Upper lobe of left lung (tissue), 4 donors: ENCODE measurements at regions not wholly inside any gene's neighbourhood (a gene's known extent, or its start where the extent isn't known, plus 50 kb on each side); places are given as distances from the start of the nearest gene placed in this dataset.

Source experiments
- POLR2AphosphoS5 ChIP-seq, 2 donors: sonication (generic); formaldehyde crosslinking; IDR thresholded peaks; one replicate each; pipeline ENCODE4 v1.5.1; 2017; ENCODE audit warnings: antibody characterized with exemption in 2 of 2
- TF ChIP-seq, protein P1 (sequence below), 6 experiments: fragments of 450-650 bp in 4 of 6; fragments of 200-600 bp in 2 of 6; sonication (generic) in 2 of 6; IDR thresholded peaks; one replicate each; pipeline ENCODE4 v1.5.1; 2016 to 2019; ENCODE audit warnings: antibody characterized with exemption in 6 of 6

DNA sequence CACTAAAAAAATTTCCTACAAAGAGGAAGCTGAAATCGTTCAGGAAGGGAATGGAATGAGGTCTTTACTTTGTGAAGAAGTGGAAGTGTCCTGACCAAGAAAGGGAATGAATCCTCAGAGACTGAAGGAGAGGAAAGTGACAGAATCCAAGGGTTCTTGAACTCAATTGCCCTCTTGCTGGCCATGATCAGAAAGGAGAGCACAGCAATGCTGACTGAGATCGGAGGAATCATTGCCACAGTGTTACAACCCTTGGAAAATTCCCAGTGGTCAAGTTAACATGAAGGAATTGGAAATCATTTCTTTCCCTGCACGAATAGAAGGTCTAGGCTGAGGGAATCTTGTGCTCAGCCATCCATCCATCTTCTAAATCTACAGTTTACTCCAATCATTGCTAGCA lies 190.0 kb upstream of the NEIL3 start:
- no peak for TF ChIP-seq POLR2AphosphoS5 (IDR thresholded peaks at IDR 0.05)
- TF ChIP-seq, protein P1, sequence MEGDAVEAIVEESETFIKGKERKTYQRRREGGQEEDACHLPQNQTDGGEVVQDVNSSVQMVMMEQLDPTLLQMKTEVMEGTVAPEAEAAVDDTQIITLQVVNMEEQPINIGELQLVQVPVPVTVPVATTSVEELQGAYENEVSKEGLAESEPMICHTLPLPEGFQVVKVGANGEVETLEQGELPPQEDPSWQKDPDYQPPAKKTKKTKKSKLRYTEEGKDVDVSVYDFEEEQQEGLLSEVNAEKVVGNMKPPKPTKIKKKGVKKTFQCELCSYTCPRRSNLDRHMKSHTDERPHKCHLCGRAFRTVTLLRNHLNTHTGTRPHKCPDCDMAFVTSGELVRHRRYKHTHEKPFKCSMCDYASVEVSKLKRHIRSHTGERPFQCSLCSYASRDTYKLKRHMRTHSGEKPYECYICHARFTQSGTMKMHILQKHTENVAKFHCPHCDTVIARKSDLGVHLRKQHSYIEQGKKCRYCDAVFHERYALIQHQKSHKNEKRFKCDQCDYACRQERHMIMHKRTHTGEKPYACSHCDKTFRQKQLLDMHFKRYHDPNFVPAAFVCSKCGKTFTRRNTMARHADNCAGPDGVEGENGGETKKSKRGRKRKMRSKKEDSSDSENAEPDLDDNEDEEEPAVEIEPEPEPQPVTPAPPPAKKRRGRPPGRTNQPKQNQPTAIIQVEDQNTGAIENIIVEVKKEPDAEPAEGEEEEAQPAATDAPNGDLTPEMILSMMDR (IDR thresholded peaks at IDR 0.05): no peak
